ENCODE measurements at regions not wholly inside any gene's neighbourhood (a gene's known extent, or its start where the extent isn't known, plus 50 kb on each side); places are given as distances from the start of the nearest gene placed in this dataset.

- in situ Hi-C loops (cut with HindIII; ENCODE audit: low sequenced_read_pairs) = no loop called here
- no peak for DNase-seq (ENCODE audit: low read depth, low spot score)
- TF ChIP-seq, protein P1, sequence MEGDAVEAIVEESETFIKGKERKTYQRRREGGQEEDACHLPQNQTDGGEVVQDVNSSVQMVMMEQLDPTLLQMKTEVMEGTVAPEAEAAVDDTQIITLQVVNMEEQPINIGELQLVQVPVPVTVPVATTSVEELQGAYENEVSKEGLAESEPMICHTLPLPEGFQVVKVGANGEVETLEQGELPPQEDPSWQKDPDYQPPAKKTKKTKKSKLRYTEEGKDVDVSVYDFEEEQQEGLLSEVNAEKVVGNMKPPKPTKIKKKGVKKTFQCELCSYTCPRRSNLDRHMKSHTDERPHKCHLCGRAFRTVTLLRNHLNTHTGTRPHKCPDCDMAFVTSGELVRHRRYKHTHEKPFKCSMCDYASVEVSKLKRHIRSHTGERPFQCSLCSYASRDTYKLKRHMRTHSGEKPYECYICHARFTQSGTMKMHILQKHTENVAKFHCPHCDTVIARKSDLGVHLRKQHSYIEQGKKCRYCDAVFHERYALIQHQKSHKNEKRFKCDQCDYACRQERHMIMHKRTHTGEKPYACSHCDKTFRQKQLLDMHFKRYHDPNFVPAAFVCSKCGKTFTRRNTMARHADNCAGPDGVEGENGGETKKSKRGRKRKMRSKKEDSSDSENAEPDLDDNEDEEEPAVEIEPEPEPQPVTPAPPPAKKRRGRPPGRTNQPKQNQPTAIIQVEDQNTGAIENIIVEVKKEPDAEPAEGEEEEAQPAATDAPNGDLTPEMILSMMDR (IDR thresholded peaks at IDR 0.05; ENCODE audit: low read depth, low read length) = no peak
- no peak overlapping the region for H3K4me3 ChIP-seq (ENCODE audit: low read depth, low read length)
These were observed 50.3 kb upstream of the TOX3 start for GRCh38 chr16:52597073-52597771.

All from astrocyte of the spinal cord (primary cell).